H9 (cell line): ENCODE measurements at regions not wholly inside any gene's neighbourhood (a gene's known extent, or its start where the extent isn't known, plus 50 kb on each side); places are given as distances from the start of the nearest gene placed in this dataset.

ENCODE experiments used
- DNase-seq: peaks from one replicate; pipeline ENCODE4 v3.0.0-alpha.2; 2017
- H2AFZ ChIP-seq: one replicate; pipeline ENCODE4 v1.6.1; 2013; ENCODE audit warnings: mild to moderate bottlenecking, low read length, control low read depth, moderate library complexity
- H2AK5ac ChIP-seq: 2 replicates; pipeline ENCODE4 v1.6.1; 2013; ENCODE audit warnings: low read length, control low read depth, mixed read lengths; ENCODE audit not compliant: insufficient read length
- H2BK120ac ChIP-seq: one replicate; pipeline ENCODE4 v1.6.1; 2013; ENCODE audit warnings: low read depth, mild to moderate bottlenecking, low read length, control low read depth, inconsistent platforms; ENCODE audit not compliant: poor library complexity, severe bottlenecking
- H2BK12ac ChIP-seq: 2 replicates; pipeline ENCODE4 v1.6.1; 2013; ENCODE audit warnings: low read length, control low read depth, mixed read lengths, low read depth; ENCODE audit not compliant: insufficient read length
- H2BK15ac ChIP-seq: 2 replicates; pipeline ENCODE4 v1.6.1; 2013; ENCODE audit warnings: low read depth, low read length, control low read depth
- H2BK20ac ChIP-seq: one replicate; pipeline ENCODE4 v1.6.1; 2013; ENCODE audit warnings: low read depth, mild to moderate bottlenecking, low read length, control low read depth, inconsistent platforms; ENCODE audit not compliant: poor library complexity, severe bottlenecking
- H2BK5ac ChIP-seq: 2 replicates; pipeline ENCODE4 v1.6.1; 2013; ENCODE audit warnings: low read length, control low read depth, mixed read lengths; ENCODE audit not compliant: insufficient read length
- H3K14ac ChIP-seq: 2 replicates; pipeline ENCODE4 v1.6.1; 2013; ENCODE audit warnings: low read length, control low read depth; ENCODE audit not compliant: insufficient read depth
- H3K18ac ChIP-seq: 2 replicates; pipeline ENCODE4 v1.6.1; 2013; ENCODE audit warnings: low read depth, mild to moderate bottlenecking, mixed read lengths, low read length, control low read depth; ENCODE audit not compliant: insufficient read length
- H3K23ac ChIP-seq: 2 replicates; pipeline ENCODE4 v1.6.1; 2013; ENCODE audit warnings: low read length, control low read depth, mixed read lengths, low read depth; ENCODE audit not compliant: insufficient read length
- H3K23me2 ChIP-seq: 2 replicates; pipeline ENCODE4 v1.6.1; 2013; ENCODE audit warnings: low read depth, mild to moderate bottlenecking, mixed read lengths, low read length, control low read depth; ENCODE audit not compliant: insufficient read length, poor library complexity, severe bottlenecking
- H3K27ac ChIP-seq: 2 replicates; pipeline ENCODE4 v1.5.1; 2013; ENCODE audit warnings: low read length, control low read depth, mixed read lengths, low read depth; ENCODE audit not compliant: insufficient read length
- H3K27me3 ChIP-seq: 2 replicates; pipeline ENCODE4 v1.6.1; 2013; ENCODE audit warnings: low read length, control low read depth, inconsistent platforms; ENCODE audit not compliant: insufficient read depth
- H3K4ac ChIP-seq: 2 replicates; pipeline ENCODE4 v1.6.1; 2013; ENCODE audit warnings: low read depth, mild to moderate bottlenecking, control low read depth, inconsistent platforms, low read length, moderate library complexity
- H3K4me1 ChIP-seq: 2 replicates; pipeline ENCODE4 v1.6.1; 2013; ENCODE audit warnings: low read length, control low read depth, inconsistent platforms; ENCODE audit not compliant: insufficient read depth
- H3K4me2 ChIP-seq: 2 replicates; pipeline ENCODE4 v1.6.1; 2013; ENCODE audit warnings: low read length, control low read depth, mixed read lengths; ENCODE audit not compliant: insufficient read length, insufficient read depth
- H3K56ac ChIP-seq: 2 replicates; pipeline ENCODE4 v1.6.1; 2013; ENCODE audit warnings: low read depth, mild to moderate bottlenecking, mixed read lengths, low read length, control low read depth; ENCODE audit not compliant: insufficient read length
- H3K79me1 ChIP-seq: 2 replicates; pipeline ENCODE4 v1.6.1; 2013; ENCODE audit warnings: low read depth, mild to moderate bottlenecking, moderate library complexity, low read length, control low read depth, inconsistent platforms; ENCODE audit not compliant: insufficient read depth, poor library complexity, severe bottlenecking
- H3K79me2 ChIP-seq: 2 replicates; pipeline ENCODE4 v1.6.1; 2013; ENCODE audit warnings: low read length, control low read depth, inconsistent platforms; ENCODE audit not compliant: insufficient read depth
- H3K9ac ChIP-seq: 2 replicates; pipeline ENCODE4 v1.6.1; 2013; ENCODE audit warnings: low read length, control low read depth, mixed read lengths; ENCODE audit not compliant: insufficient read length; ENCODE audit errors: extremely low read depth
- H3K9me3 ChIP-seq: one replicate; pipeline ENCODE4 v1.6.1; 2013; ENCODE audit warnings: low read depth, low read length, inconsistent platforms; ENCODE audit not compliant: control insufficient read depth
- H3T11ph ChIP-seq: one replicate; pipeline ENCODE4 v1.6.1; 2013; ENCODE audit warnings: mild to moderate bottlenecking, low read length, control low read depth, inconsistent platforms
- H4K20me1 ChIP-seq: one replicate; pipeline ENCODE4 v1.6.1; 2013; ENCODE audit not compliant: control insufficient read depth, insufficient read length, insufficient read depth
- H4K5ac ChIP-seq: 2 replicates; pipeline ENCODE4 v1.6.1; 2013; ENCODE audit warnings: low read depth, mild to moderate bottlenecking, mixed read lengths, low read length, control low read depth; ENCODE audit not compliant: insufficient read length
- H4K8ac ChIP-seq: replicated peaks from 2 replicates; pipeline ENCODE4 v1.6.1; 2013; ENCODE audit warnings: low read length, control low read depth, mixed read lengths, low read depth; ENCODE audit not compliant: insufficient read length
- H4K91ac ChIP-seq: 2 replicates; pipeline ENCODE4 v1.6.1; 2013; ENCODE audit warnings: low read depth, mild to moderate bottlenecking, moderate library complexity, mixed read lengths, low read length, control low read depth; ENCODE audit not compliant: insufficient read length
- H3K27ac Mint-ChIP-seq, 3 experiments: 2 replicates in 2 of 3; 3 replicates in 1 of 3; pipeline ENCODE4 v1.8.0; 2020 to 2021; ENCODE audit warnings: mixed read lengths in 3 of 3, mild to moderate bottlenecking in 1 of 3, moderate library complexity in 1 of 3
- H3K27me3 Mint-ChIP-seq: 2 replicates; pipeline ENCODE4 v1.8.0; 2021; ENCODE audit warnings: low read depth, mild to moderate bottlenecking, moderate library complexity, mixed read lengths
- H3K36me3 Mint-ChIP-seq, 3 experiments: 2 replicates in 2 of 3; 3 replicates in 1 of 3; pipeline ENCODE4 v1.8.0; 2020 to 2021; ENCODE audit warnings: low read depth in 3 of 3, mixed read lengths in 3 of 3; ENCODE audit not compliant: insufficient read depth in 1 of 3
- H3K4me1 Mint-ChIP-seq, 2 experiments: 2 replicates each; pipeline ENCODE4 v1.8.0; 2020; ENCODE audit warnings: mixed read lengths in 2 of 2
- H3K4me3 Mint-ChIP-seq, 2 experiments: 2 replicates in 1 of 2; 3 replicates in 1 of 2; pipeline ENCODE4 v1.8.0; 2020 to 2021; ENCODE audit warnings: mild to moderate bottlenecking in 2 of 2, mixed read lengths in 2 of 2, moderate library complexity in 1 of 2
- H3K9me3 Mint-ChIP-seq, 2 experiments: 2 replicates in 1 of 2; 3 replicates in 1 of 2; pipeline ENCODE4 v1.8.0; 2020; ENCODE audit warnings: mild to moderate bottlenecking in 2 of 2, mixed read lengths in 2 of 2, moderate library complexity in 1 of 2
- CTCF ChIP-seq: fragments of 200-600 bp; sonication (generic); conservative IDR thresholded peaks from 3 replicates; pipeline ENCODE4 v1.8.0; 2021; ENCODE audit warnings: antibody characterized with exemption, mild to moderate bottlenecking
- WGBS: extraction: QIAGEN DNeasy Blood & Tissue Kit; methylation state at CpG from one replicate; pipeline ENCODE4 v1.1.7; 2013; ENCODE audit warnings: missing lambda C conversion rate, low lambda C conversion rate, mixed read lengths; ENCODE audit not compliant: insufficient read length; ENCODE audit errors: extremely low coverage; 5-methylcytosine and 5-hydroxymethylcytosine counted together

GRCh38 chr5:174916227-174916626 is 191.8 kb downstream of the MSX2 start:
- DNase-seq: no peak

More at GRCh38 chr5:174916227-174916626, 191.8 kb downstream of the MSX2 start:
- Histone ChIP-seq H3T11ph (no peak overlapping the region), H3K14ac (no peak overlapping the region), H3K9ac (no peak overlapping the region), H2BK20ac (no peak overlapping the region), H3K23ac (no peak overlapping the region), H3K27me3 (no peaks in the 10 kb centered on the region), H2BK5ac (no peak overlapping the region), H3K18ac (no peak overlapping the region), H2BK15ac (no peak overlapping the region), H4K8ac (no peak overlapping the region), H3K27ac (no peak overlapping the region), H3K79me1 (no peaks in the 10 kb centered on the region), H2AFZ (no peak overlapping the region), H4K5ac (no peak overlapping the region), H2AK5ac (no peak overlapping the region), H2BK12ac (no peak overlapping the region), H4K20me1 (no peaks in the 10 kb centered on the region), H3K23me2 (no peaks in the 10 kb centered on the region), H3K56ac (no peak overlapping the region), H3K79me2 (no peaks in the 10 kb centered on the region), H3K9me3 (no peaks in the 10 kb centered on the region), H3K4me1 (no peaks in the 10 kb centered on the region; the same call in 1 of the 2 replicates), H3K4me2 (no peak overlapping the region), H2BK120ac (no peak overlapping the region), H3K4ac (no peak overlapping the region), H4K91ac (no peak overlapping the region)
- peaks cover 0 to 2% (median 0%) of the 10 kb centered on the region in 3 experiments; a peak in 1 of 7 replicates for H3K36me3 Mint-ChIP-seq
- peaks cover 0 to 3% of the 10 kb centered on the region in 2 experiments; a peak in 1 of 5 replicates for H3K9me3 Mint-ChIP-seq
- no CpG with 5 or more reads among the region's 8 CpGs for WGBS
- no peak overlapping the region for H3K4me3 Mint-ChIP-seq
- H3K27ac Mint-ChIP-seq: 0 out of 7 replicates have a peak overlapping the region, but pooled peaks of 1 of the 3 experiments have one; percentile 66
- H3K4me1 Mint-ChIP-seq: peaks cover 25 to 36% of the 10 kb centered on the region in 2 experiments
- peaks cover 12% of the 10 kb centered on the region for H3K27me3 Mint-ChIP-seq
- TF ChIP-seq CTCF: peak; percentile 28; the same call in 1 of the 3 replicates
